ENCODE measurements at regions not wholly inside any gene's neighbourhood (a gene's known extent, or its start where the extent isn't known, plus 50 kb on each side); places are given as distances from the start of the nearest gene placed in this dataset.

- DNase-seq, result no peak
- peaks cover 6% of the 10 kb centered on the region for H3K4me1 Mint-ChIP-seq (ENCODE audit: low read depth, unreplicated experiment)
- TF ChIP-seq, protein P1, sequence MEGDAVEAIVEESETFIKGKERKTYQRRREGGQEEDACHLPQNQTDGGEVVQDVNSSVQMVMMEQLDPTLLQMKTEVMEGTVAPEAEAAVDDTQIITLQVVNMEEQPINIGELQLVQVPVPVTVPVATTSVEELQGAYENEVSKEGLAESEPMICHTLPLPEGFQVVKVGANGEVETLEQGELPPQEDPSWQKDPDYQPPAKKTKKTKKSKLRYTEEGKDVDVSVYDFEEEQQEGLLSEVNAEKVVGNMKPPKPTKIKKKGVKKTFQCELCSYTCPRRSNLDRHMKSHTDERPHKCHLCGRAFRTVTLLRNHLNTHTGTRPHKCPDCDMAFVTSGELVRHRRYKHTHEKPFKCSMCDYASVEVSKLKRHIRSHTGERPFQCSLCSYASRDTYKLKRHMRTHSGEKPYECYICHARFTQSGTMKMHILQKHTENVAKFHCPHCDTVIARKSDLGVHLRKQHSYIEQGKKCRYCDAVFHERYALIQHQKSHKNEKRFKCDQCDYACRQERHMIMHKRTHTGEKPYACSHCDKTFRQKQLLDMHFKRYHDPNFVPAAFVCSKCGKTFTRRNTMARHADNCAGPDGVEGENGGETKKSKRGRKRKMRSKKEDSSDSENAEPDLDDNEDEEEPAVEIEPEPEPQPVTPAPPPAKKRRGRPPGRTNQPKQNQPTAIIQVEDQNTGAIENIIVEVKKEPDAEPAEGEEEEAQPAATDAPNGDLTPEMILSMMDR (IDR thresholded peaks at IDR 0.05; ENCODE audit: partially characterized antibody, unreplicated experiment), result no peak
- H3K27me3 Mint-ChIP-seq (ENCODE audit: unreplicated experiment), result peaks cover 2% of the 10 kb centered on the region
- peaks cover 3% of the 10 kb centered on the region for H3K9me3 Mint-ChIP-seq (ENCODE audit: unreplicated experiment)
- H3K4me3 Mint-ChIP-seq (ENCODE audit: unreplicated experiment), result no peak overlapping the region
- H3K36me3 Mint-ChIP-seq (ENCODE audit: unreplicated experiment), result no peaks in the 10 kb centered on the region
- no peak overlapping the region for H3K27ac Mint-ChIP-seq (ENCODE audit: unreplicated experiment)
Observed at GRCh38 chr21:15227919-15228318, 163.1 kb upstream of the NRIP1 start.

DNA sequence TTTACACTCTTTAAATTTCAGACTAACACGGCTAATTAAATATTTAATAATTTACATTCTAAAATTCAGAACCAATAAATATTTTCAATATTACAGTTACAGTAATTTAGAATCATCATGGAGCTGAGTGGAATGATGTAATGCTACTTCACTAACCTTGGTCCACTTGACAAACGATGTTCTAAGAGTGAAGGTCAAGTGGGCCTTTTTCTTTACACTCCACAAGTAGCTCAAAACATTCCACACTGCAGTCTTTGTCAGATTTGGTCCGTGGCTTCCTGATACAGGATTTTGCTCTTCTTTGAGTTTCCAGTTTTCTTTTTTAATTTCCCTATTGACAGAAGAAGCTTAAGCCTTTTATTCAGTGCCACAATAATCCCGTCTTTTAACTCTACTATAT lies 164.6 kb upstream of the NRIP1 start:
- Mint-ChIP-seq H3K4me1 (ENCODE audit: low read depth, unreplicated experiment) (no peaks in the 10 kb centered on the region), H3K27me3 (ENCODE audit: unreplicated experiment) (peaks cover 2% of the 10 kb centered on the region), H3K36me3 (ENCODE audit: unreplicated experiment) (peaks cover 4% of the 10 kb centered on the region), H3K4me3 (ENCODE audit: unreplicated experiment) (no peak overlapping the region), H3K9me3 (ENCODE audit: unreplicated experiment) (peaks cover 3% of the 10 kb centered on the region), H3K27ac (ENCODE audit: unreplicated experiment) (no peak overlapping the region)
- TF ChIP-seq, protein P1 (IDR thresholded peaks at IDR 0.05; ENCODE audit: partially characterized antibody, unreplicated experiment), result no peak
- DNase-seq, result no peak

GRCh38 chr21:15233611-15234010 lies 168.8 kb upstream of the NRIP1 start:
- Mint-ChIP-seq H3K9me3 (ENCODE audit: unreplicated experiment) (peaks cover 3% of the 10 kb centered on the region), H3K36me3 (ENCODE audit: unreplicated experiment) (peaks cover 5% of the 10 kb centered on the region), H3K4me1 (ENCODE audit: low read depth, unreplicated experiment) (no peaks in the 10 kb centered on the region), H3K4me3 (ENCODE audit: unreplicated experiment) (no peak overlapping the region), H3K27ac (ENCODE audit: unreplicated experiment) (no peak overlapping the region), H3K27me3 (ENCODE audit: unreplicated experiment) (peaks cover 2% of the 10 kb centered on the region)
- TF ChIP-seq, protein P1 (IDR thresholded peaks at IDR 0.05; ENCODE audit: partially characterized antibody, unreplicated experiment), result no peak
- no peak for DNase-seq

DNA sequence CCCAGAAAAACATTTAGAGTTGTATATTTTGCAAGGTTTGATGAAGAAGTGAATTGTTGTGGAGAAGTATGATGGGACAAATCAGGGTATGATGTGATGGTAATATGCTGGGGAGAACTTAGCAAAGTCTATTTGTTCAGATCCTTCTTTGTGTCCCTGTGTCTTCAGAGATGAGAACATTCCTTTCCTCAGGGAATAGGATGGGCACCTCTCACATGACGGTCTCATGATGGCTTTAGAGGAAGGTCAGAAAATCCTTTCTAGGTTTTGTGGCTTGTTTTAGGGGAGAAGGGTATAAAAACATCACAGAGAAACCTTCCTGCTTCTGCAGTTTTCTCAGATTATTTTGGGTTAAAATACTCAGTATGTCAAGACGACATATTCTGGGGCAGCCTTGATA lies 171.3 kb upstream of the NRIP1 start:
- no peak overlapping the region for H3K27ac Mint-ChIP-seq (ENCODE audit: unreplicated experiment)
- H3K27me3 Mint-ChIP-seq (ENCODE audit: unreplicated experiment), result peaks cover 2% of the 10 kb centered on the region
- H3K9me3 Mint-ChIP-seq (ENCODE audit: unreplicated experiment), result peaks cover 4% of the 10 kb centered on the region
- no peak for DNase-seq
- peaks cover 5% of the 10 kb centered on the region for H3K36me3 Mint-ChIP-seq (ENCODE audit: unreplicated experiment)
- TF ChIP-seq, protein P1 (IDR thresholded peaks at IDR 0.05; ENCODE audit: partially characterized antibody, unreplicated experiment), result no peak
- H3K4me1 Mint-ChIP-seq (ENCODE audit: low read depth, unreplicated experiment), result no peaks in the 10 kb centered on the region
- H3K4me3 Mint-ChIP-seq (ENCODE audit: unreplicated experiment), result no peak overlapping the region

DNA sequence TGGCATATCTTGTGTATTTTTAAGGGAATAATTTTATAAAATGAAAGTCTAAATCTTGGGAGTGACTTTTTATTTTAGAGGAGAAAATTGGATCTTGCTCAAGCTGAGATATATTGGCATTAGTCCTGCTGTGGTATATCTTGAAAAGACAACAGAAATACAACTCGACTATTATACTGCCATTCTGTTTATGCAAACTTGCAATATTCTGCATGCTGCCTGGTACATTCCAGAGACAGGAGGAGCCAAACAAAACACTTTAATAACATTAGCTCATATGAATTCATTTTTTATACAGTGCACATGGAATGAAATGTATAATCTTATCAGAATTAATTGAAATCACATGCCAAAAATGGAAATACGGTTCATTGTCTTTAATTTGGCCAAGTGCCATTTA lies 176.0 kb upstream of the NRIP1 start:
- H3K36me3 Mint-ChIP-seq (ENCODE audit: unreplicated experiment), result no peaks in the 10 kb centered on the region
- peaks cover 4% of the 10 kb centered on the region for H3K4me1 Mint-ChIP-seq (ENCODE audit: low read depth, unreplicated experiment)
- TF ChIP-seq, protein P1 (IDR thresholded peaks at IDR 0.05; ENCODE audit: partially characterized antibody, unreplicated experiment), result no peak
- H3K27me3 Mint-ChIP-seq (ENCODE audit: unreplicated experiment), result no peaks in the 10 kb centered on the region
- H3K9me3 Mint-ChIP-seq (ENCODE audit: unreplicated experiment), result peaks cover 2% of the 10 kb centered on the region
- no peak overlapping the region for H3K27ac Mint-ChIP-seq (ENCODE audit: unreplicated experiment)
- no peak for DNase-seq
- no peak overlapping the region for H3K4me3 Mint-ChIP-seq (ENCODE audit: unreplicated experiment)

All from glutamatergic neuron (in vitro differentiated cells).